H54 (cell line): ENCODE measurements at regions not wholly inside any gene's neighbourhood (a gene's known extent, or its start where the extent isn't known, plus 50 kb on each side); places are given as distances from the start of the nearest gene placed in this dataset.
"Not testable (repeated sequence)": the region's sequence is repeated elsewhere in the genome, so short reads cannot be mapped to it uniquely, and the experiment has no call there.

Experiments
- DNase-seq: peaks from one replicate; pipeline ENCODE4 v3.0.0; 2011; ENCODE audit warnings: low spot score, mixed read lengths; ENCODE audit not compliant: insufficient read length
- FAIRE-seq: peaks from 3 replicates; lab custom pipeline; 2011; peaks lifted over from hg19 to GRCh38; lab: Jason Lieb, UNC
- POLR2A ChIP-seq: IDR thresholded peaks from 2 replicates; pipeline ENCODE4 v1.6.1; 2011; ENCODE audit warnings: low read depth, mild to moderate bottlenecking, low read length

DNA sequence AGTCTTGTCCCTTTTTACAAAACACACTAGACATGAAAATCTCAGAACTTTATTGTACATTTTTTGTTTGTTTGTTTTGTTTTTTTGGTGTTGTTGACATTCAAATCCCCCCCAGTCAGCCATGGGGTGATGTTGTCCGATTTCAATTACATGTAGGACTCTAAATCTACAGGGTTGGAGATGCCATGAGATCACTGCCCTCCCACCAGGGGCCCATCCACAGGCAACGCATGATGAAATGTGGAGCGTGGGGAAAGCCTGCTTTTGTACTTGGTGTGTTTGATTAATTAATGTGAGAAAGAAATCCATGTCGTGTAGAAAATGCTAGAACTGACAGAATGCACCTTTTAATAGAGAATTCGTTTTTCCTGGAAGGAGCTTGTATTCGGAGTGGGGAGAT lies 93.2 kb downstream of the ZNF22 start:
- FAIRE-seq (no peak), DNase-seq (no peak)
- TF ChIP-seq POLR2A, result no peak

DNA sequence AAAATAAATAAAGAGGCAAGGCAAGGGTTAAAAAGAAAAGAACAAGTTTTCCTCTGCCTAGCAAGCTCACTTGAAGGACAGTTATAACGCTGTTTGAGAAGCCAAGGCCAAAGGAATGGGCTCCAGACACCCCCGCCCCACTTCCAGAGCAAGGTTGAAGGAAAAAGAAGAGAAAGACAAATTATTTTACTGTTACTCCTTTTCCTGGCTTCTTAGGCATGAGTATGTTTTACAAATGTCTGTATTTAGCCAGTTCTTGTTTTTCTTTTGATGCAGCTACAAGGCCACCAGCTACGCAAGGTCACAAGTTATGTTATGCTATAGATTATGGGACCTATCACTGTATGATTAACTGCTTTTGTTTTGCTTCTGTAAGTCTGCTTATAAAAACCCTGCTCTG lies 94.6 kb downstream of the ZNF22 start:
- TF ChIP-seq POLR2A, result no peak
- DNase-seq (no peak), FAIRE-seq (no peak)

DNA sequence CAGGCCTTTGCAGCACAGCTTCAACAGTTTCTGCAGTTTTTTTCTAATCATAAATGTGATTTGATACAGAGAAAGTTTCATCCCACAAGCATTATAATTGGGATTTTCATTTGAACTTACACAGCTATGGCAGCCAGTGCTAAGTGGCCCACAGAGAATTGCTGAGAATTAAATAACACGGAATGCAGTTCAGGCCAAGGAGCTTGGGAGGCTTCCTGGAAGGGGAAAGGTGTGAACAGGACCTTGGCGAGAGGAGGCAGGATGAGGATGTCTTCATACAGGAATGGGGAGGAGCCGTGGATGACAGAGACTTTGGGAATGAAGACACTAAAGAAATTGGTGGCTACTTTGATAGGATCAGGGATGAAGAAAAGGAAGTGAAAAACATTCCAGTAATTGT lies 95.3 kb downstream of the ZNF22 start:
- TF ChIP-seq POLR2A, result no peak
- no peak for DNase-seq
- FAIRE-seq, result no peak

DNA sequence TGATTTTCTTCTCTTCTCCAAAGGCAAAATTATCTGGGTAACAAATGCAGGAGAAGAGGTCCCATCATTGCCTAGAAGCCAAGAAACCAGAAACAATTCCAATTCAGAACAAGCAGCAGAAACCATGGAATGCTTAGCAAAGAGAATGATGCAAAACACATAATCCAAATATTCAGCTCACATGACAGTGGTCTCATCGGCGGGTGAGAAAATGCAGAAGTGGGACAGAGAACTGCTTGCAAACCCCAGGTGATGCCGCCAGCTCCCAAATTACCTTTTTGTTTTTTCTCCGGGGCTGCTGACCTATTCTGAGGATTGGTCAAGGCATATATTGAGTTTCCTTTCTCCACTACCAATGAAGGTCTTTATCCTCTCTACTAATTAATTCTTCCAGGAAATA lies 99.7 kb downstream of the ZNF22 start:
- no peak for FAIRE-seq
- DNase-seq, result no peak
- no peak for TF ChIP-seq POLR2A

DNA sequence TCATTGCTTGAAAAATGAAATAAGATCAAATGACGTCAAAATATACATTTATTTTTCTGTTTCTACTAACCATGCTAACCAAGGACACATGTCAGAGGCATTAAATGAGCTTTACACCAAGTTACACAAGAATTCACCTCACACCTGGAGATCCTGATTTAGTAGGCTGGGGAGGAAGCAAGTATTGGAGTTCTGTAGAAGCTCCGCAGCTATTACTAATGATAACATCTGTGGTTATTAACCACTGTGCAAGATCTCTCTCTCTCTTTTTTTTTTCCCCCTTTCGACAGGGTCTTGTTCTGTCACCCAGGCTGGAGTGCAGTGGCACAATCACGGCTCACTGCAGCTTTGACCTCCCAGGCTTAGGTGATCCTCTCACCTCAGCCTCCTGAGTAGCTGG lies 104.0 kb downstream of the ZNF22 start:
- no peak for FAIRE-seq
- no peak for TF ChIP-seq POLR2A
- DNase-seq, result no peak

DNA sequence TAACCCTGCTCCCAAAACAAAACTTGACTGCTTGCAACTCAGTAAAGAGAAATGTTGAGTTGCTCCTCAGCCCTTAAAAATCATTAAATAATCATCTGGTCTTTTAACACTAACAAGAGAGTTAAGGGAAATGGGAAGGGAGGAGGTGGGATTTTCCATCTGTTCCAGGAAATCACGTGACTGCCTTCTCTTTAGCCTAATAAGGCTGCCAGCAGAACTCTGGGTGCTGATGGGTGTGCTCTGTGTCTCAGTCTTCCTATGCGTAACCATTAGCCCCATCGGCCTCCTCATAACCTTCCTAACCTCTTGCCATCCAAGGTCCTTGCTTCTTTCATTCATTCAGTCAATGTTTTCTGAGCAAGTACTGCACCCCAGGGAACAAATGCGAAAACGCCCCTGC lies 104.6 kb downstream of the ZNF22 start:
- FAIRE-seq, DNase-seq: not testable (repeated sequence)

DNA sequence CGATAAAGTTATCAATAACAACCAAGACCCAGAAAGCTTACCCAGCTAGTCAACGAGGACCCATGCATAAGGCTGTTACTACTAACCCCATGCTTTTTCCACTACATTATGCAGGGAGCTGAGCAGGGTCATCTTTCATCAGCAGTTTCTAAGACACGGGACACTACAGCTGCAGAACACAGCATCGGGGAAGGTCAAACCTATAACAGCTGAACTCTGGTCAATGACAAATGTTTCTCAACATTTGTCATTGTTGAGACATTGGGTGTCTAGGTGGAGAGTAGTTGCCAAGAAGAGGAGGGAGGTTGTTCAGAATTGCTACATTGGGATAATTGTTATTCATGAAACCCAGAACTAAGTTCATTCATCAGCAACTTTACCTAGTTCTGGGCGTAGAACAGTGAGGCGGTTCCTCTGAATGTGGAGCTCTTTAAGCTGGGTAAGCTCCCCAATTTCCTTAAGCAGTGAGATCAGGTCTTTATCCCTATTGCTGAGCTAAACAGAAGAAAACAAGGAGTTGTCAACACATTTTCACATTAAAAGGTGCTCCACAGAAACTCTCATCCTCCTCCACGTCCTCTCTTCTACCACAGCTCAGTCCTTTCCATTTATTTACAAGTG lies 105.6 kb downstream of the ZNF22 start:
- TF ChIP-seq POLR2A, result no peak
- FAIRE-seq (no peak), DNase-seq (no peak)

DNA sequence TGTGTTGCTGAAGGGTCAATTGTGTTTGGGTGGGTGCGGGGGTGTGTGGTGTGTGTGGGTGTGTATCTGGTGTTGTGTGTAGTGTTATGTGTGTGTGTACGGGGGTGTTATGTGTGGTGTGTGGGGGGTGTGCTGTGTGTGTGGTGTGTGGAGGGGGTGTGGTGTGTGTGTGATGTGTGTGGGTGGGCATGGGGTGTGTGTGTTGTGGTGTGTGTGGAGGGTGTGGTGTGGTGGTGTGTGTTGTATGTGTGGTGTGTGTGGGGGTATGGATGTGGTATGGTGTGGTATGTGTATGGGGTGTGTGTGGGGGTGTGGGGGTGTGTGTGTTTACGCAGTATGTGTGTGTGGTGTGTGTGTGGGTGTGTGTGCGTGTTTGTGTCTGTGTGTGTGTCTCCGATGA lies 110.8 kb downstream of the ZNF22 start:
- no peak for DNase-seq
- no peak for FAIRE-seq
- no peak for TF ChIP-seq POLR2A

DNA sequence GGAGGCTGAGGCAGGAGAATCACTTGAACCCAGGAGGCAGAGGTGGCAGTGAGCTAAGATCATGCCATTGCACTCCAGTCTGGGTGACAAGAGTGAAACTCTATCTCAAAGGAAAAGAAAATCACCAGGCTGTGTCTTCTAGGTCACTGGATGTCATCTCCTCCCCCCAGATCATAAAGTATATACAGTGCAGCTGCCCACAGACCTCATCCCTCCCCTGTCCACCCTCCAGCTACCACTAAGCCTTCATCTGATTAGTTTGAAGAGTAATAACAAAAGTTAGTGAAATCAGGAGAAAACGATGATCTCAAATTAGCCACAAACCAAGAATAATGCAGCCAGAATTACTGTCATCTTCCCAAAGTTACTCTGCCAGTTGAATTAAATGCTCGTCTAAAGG lies 117.2 kb downstream of the ZNF22 start:
- DNase-seq, FAIRE-seq: not testable (repeated sequence)

DNA sequence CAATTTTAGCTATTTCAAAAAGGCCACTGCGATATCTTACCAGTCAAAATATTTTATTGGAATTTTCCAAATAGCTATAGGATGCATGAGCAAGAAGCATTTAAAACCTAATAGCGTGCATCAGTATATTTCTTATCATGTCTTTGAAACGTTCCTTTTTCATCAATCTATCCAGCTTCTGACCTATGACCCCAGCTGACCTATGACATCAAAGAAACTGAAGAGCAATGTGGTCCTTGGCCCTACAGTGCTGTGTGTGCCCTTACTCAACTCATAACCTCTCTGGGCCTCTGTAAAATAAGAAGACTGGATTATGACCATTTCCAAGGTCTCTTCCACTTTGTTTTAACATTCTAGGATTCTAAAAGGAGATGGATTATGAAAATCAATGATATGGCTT lies 118.2 kb downstream of the ZNF22 start:
- no peak for TF ChIP-seq POLR2A
- no peak for DNase-seq
- FAIRE-seq, result no peak

DNA sequence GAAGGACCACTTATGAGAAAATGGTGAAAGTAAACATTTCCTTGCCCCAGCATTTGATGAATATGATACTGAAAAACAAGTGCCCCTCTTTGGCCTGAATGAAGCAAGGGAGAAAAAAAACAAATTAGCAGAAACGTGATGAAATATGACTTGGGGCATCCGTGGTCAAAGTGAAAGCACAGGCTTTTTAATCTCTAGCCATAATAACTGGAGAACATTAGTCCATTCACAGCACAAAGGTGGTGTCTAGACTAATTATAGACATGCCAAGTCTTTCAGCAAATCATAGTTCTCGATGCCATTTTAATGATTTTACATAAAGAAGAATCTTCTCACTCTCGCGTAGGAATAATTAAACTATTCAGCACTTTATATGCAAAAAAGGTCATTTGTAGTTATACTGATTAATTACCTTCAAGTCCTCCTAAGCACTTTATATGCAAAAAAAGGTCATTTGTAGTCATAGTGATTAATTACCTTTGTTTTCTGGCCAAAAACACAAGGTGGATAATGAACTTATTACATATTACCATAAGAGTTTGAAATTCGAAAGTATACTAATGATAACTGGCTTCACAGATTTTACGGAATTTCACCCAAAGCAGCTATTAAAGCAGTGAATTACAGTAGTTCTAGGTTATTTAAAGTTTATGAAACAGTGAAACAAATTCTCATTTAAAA lies 121.6 kb downstream of the ZNF22 start:
- DNase-seq, FAIRE-seq: not testable (repeated sequence)

DNA sequence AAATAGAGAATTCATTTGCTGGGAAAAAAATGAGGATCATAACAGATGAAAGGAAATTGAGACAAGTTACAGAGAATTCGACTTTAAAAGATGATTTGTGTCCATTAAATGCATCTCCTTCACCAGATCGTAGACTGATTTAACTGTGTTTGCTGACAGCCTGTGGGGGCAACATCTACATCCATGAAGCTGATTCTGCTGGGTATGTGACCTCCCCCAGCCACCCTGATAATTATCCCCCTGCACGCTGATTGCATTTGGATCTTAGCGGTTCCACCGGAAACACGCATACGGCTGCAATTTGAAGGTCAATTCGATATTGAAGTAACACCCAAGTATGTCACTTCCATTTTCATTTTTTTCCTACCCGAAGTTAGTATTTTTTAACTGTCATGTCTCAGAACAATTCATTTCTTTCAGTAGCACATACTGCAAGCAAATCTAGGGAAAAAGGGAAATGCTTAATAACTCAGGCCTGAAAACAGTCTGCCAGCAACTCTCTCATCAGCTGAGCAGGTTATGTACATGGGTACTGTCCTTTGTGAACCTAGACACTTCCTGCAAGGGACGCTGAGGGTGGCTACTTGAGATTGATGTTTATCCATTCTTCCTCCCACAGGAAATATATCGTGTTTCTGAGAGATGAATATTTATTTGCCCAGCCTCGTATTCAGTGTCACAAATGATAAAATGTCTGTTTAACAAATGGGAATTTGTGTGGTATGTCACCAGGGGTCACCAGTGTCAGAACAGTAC lies 134.9 kb downstream of the ZNF22 start:
- DNase-seq, result no peak
- FAIRE-seq, result no peak
- no peak for TF ChIP-seq POLR2A

DNA sequence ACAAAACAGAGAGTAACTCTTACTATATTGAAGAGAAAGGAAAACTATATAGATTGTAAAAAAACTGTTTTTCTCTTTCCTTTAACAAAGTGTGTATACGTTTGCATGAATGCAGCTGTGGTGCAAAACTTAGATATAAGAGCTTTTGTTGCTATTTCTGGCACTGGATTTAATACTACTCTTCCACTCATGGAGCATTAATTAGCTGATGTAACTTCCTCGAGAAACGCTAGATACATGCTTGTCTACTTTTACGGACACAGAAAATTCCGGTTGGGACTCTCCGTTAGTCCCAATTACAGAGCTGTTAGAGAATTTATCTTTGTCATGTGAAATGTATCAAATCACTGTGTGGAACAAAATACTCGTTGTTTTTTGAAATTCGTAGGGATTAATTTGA lies 135.5 kb downstream of the ZNF22 start:
- no peak for TF ChIP-seq POLR2A
- DNase-seq (no peak), FAIRE-seq (no peak)

DNA sequence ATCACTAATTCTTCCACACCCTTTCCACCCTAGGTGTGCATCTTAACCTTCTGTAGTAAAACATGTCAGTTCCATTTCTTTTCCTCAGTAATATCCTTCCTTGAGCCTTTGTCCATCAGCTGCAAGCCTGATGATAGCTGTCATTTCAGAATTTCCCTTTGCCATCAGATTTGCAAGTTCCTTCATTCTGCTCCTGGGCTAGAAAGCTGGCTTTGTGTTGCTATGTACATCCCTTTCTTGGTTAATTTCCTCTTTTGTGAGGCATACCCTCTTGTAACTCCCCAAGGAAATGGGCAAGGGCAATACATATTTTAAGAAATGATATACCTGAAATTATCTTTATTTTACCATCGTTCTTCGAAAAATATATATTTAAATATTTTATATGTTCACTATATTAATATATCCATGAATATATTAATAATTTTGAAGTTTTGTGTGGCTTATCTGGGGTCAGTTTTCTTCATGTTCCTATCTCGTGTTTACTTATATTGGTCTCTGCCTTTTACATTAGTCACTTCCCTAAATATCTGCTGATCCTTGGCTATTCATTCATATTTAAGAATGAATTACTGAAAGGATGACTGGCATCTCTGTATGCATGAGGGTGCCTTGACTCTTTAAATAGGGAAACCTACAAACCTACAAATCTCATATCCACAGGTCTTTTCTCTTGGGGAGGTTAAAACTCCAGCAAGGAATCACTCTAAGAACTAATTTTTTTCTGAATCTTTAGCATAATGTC lies 143.8 kb downstream of the ZNF22 start:
- DNase-seq, result no peak
- no peak for FAIRE-seq
- no peak for TF ChIP-seq POLR2A

DNA sequence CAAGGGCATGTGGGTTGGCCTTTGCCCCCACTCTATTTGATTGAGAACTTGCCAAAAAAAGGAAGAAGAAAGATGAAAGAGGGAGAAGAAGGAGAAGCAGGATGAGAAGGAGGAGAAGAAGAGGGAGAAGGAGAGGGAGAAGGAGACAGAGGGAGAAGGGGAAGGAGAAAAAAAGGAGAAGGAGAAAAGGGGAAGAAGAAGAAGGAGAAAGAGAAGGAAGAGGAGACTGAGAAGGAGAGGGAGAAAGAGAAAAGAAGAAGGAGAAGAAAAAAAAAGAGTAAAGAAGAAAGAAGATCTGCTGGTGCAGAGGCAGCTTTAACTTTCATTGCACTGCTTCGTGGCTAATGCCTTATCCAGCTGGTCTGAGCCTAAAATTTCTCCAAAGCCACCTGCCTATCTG lies 144.4 kb downstream of the ZNF22 start:
- FAIRE-seq, DNase-seq: not testable (repeated sequence)
